ENCODE measurements at regions not wholly inside any gene's neighbourhood (a gene's known extent, or its start where the extent isn't known, plus 50 kb on each side); places are given as distances from the start of the nearest gene placed in this dataset.
"Not testable (repeated sequence)": the region's sequence is repeated elsewhere in the genome, so short reads cannot be mapped to it uniquely, and the experiment has no call there.

GRCh38 chr3:170814822-170815221, 55.2 kb downstream of the RPL22L1 start:
- Mint-ChIP-seq H3K27ac (no peak overlapping the region), H3K36me3 (ENCODE audit: low read depth) (no peaks in the 10 kb centered on the region), H3K4me3 (no peak overlapping the region), H3K4me1 (ENCODE audit: low read depth) (peaks cover 2% of the 10 kb centered on the region), H3K27me3 (ENCODE audit: low read depth) (no peaks in the 10 kb centered on the region), H3K9me3 (ENCODE audit: insufficient read depth) (no peaks in the 10 kb centered on the region)
- no peak for DNase-seq
- no peak for ATAC-seq
- POLR2A ChIA-PET = no interaction called here
- CTCF ChIA-PET = interaction anchor here (7.2 kb wide), 1 partner anchor 400 kb away, joined by 138 read pairs; the partner anchor contains the start of gene CLDN11

- CTCF ChIA-PET = interaction anchor here (1.2 to 7.2 kb wide), 3 partner anchors 14 to 399 kb away, joined by 3 to 138 read pairs (median 10); partner anchors contain the start of genes CLDN11 and RPL22L1
- Mint-ChIP-seq H3K4me1 (ENCODE audit: low read depth) (peaks cover 2% of the 10 kb centered on the region), H3K27me3 (ENCODE audit: low read depth) (no peaks in the 10 kb centered on the region), H3K27ac (no peak overlapping the region), H3K4me3 (no peak overlapping the region), H3K36me3 (ENCODE audit: low read depth) (no peaks in the 10 kb centered on the region), H3K9me3 (ENCODE audit: insufficient read depth) (no peaks in the 10 kb centered on the region)
- no peak for DNase-seq
- POLR2A ChIA-PET = no interaction called here
- no peak for ATAC-seq
These were observed 56.7 kb downstream of the RPL22L1 start for GRCh38 chr3:170813266-170813665.

GRCh38 chr3:170811928-170812591, 57.9 kb downstream of the RPL22L1 start:
- Mint-ChIP-seq H3K9me3 (ENCODE audit: insufficient read depth) (no peaks in the 10 kb centered on the region), H3K4me1 (ENCODE audit: low read depth) (peaks cover 2% of the 10 kb centered on the region), H3K36me3 (ENCODE audit: low read depth) (no peaks in the 10 kb centered on the region), H3K4me3 (no peak overlapping the region), H3K27me3 (ENCODE audit: low read depth) (peaks cover 3% of the 10 kb centered on the region), H3K27ac (no peak overlapping the region)
- ChIA-PET CTCF (interaction anchor here (0.6 to 7.2 kb wide), 37 partner anchors 9 to 1049 kb away, joined by 3 to 138 read pairs (median 4); partner anchors contain the start of genes CLDN11, RPL22L1 and SKIL), POLR2A (interaction anchor here (1.5 kb wide), 1 partner anchor 57 kb away, joined by 4 read pairs; the partner anchor contains the start of gene RPL22L1)
- DNase-seq (peak; percentile 79), ATAC-seq (peak; percentile 79)

GRCh38 chr3:170811515-170811914, 58.5 kb downstream of the RPL22L1 start:
- POLR2A ChIA-PET = interaction anchor here (1.5 kb wide), 1 partner anchor 58 kb away, joined by 4 read pairs; the partner anchor contains the start of gene RPL22L1
- no peak for ATAC-seq
- Mint-ChIP-seq H3K9me3 (ENCODE audit: insufficient read depth) (no peaks in the 10 kb centered on the region), H3K27ac (no peak overlapping the region), H3K27me3 (ENCODE audit: low read depth) (peaks cover 3% of the 10 kb centered on the region), H3K4me1 (ENCODE audit: low read depth) (peaks cover 2% of the 10 kb centered on the region), H3K4me3 (no peak overlapping the region), H3K36me3 (ENCODE audit: low read depth) (no peaks in the 10 kb centered on the region)
- DNase-seq = no peak
- CTCF ChIA-PET = interaction anchor here (0.6 to 7.2 kb wide), 36 partner anchors 9 to 1048 kb away, joined by 3 to 138 read pairs (median 4); partner anchors contain the start of genes CLDN11, RPL22L1 and SKIL

GRCh38 chr3:170809975-170810357, 60.0 kb downstream of the RPL22L1 start:
- no peak for ATAC-seq
- no peak overlapping the region for H3K27ac Mint-ChIP-seq

GRCh38 chr3:170809007-170809974, 60.7 kb downstream of the RPL22L1 start:
- no peak overlapping the region for H3K27ac Mint-ChIP-seq
- H3K4me1 Mint-ChIP-seq (ENCODE audit: low read depth) = peaks cover 2% of the 10 kb centered on the region
- DNase-seq (no peak), ATAC-seq (no peak)
- CTCF ChIA-PET = interaction anchor here (1.1 to 7.2 kb wide), 2 partner anchors 10 to 395 kb away, joined by 3 to 138 read pairs; partner anchors contain the start of gene CLDN11
- no peak overlapping the region for H3K4me3 Mint-ChIP-seq
- POLR2A ChIA-PET = no interaction called here
- H3K9me3 Mint-ChIP-seq (ENCODE audit: insufficient read depth) = no peaks in the 10 kb centered on the region
- peaks cover 11% of the 10 kb centered on the region for H3K27me3 Mint-ChIP-seq (ENCODE audit: low read depth)
- H3K36me3 Mint-ChIP-seq (ENCODE audit: low read depth) = no peaks in the 10 kb centered on the region

More at GRCh38 chr3:170809975-170810357, 60.0 kb downstream of the RPL22L1 start:
- ChIA-PET POLR2A (no interaction called here), CTCF (interaction anchor here (7.2 kb wide), 1 partner anchor 395 kb away, joined by 138 read pairs; the partner anchor contains the start of gene CLDN11)
- Mint-ChIP-seq H3K4me3 (no peak overlapping the region), H3K9me3 (ENCODE audit: insufficient read depth) (no peaks in the 10 kb centered on the region), H3K4me1 (ENCODE audit: low read depth) (peaks cover 2% of the 10 kb centered on the region), H3K36me3 (ENCODE audit: low read depth) (no peaks in the 10 kb centered on the region), H3K27me3 (ENCODE audit: low read depth) (peaks cover 5% of the 10 kb centered on the region)
- DNase-seq = no peak

GRCh38 chr3:170808041-170808440, 62.0 kb downstream of the RPL22L1 start:
- Mint-ChIP-seq H3K4me1 (ENCODE audit: low read depth) (peaks cover 2% of the 10 kb centered on the region), H3K27ac (no peak overlapping the region), H3K9me3 (ENCODE audit: insufficient read depth) (no peaks in the 10 kb centered on the region), H3K4me3 (no peak overlapping the region), H3K36me3 (ENCODE audit: low read depth) (no peaks in the 10 kb centered on the region), H3K27me3 (ENCODE audit: low read depth) (peaks cover 18% of the 10 kb centered on the region)
- ATAC-seq (no peak), DNase-seq (no peak)
- ChIA-PET CTCF (no interaction called here), POLR2A (no interaction called here)

- CTCF ChIA-PET = interaction anchor here (0.5 kb wide), 1 partner anchor 211 kb away, joined by 3 read pairs; no protein-coding TSS in a partner anchor
- POLR2A ChIA-PET = no interaction called here
- H3K4me3 Mint-ChIP-seq = no peak overlapping the region
- no peaks in the 10 kb centered on the region for H3K36me3 Mint-ChIP-seq (ENCODE audit: low read depth)
- ATAC-seq (no peak), DNase-seq (no peak)
- no peak overlapping the region for H3K27ac Mint-ChIP-seq
- no peaks in the 10 kb centered on the region for H3K9me3 Mint-ChIP-seq (ENCODE audit: insufficient read depth)
- peaks cover 24% of the 10 kb centered on the region for H3K27me3 Mint-ChIP-seq (ENCODE audit: low read depth)
- no peaks in the 10 kb centered on the region for H3K4me1 Mint-ChIP-seq (ENCODE audit: low read depth)
These were observed 63.3 kb downstream of the RPL22L1 start for GRCh38 chr3:170806676-170807075.

GRCh38 chr3:170806141-170806540, 63.9 kb downstream of the RPL22L1 start:
- Mint-ChIP-seq H3K4me1 (ENCODE audit: low read depth) (no peaks in the 10 kb centered on the region), H3K27me3 (ENCODE audit: low read depth) (peaks cover 26% of the 10 kb centered on the region)

GRCh38 chr3:170805296-170805695, 64.7 kb downstream of the RPL22L1 start:
- H3K4me1 Mint-ChIP-seq (ENCODE audit: low read depth); H3K27ac Mint-ChIP-seq; CTCF ChIA-PET; H3K36me3 Mint-ChIP-seq (ENCODE audit: low read depth); POLR2A ChIA-PET; ATAC-seq; H3K9me3 Mint-ChIP-seq (ENCODE audit: insufficient read depth); DNase-seq; H3K4me3 Mint-ChIP-seq: not testable (repeated sequence)
- peaks cover 26% of the 10 kb centered on the region for H3K27me3 Mint-ChIP-seq (ENCODE audit: low read depth)

More at GRCh38 chr3:170806141-170806540, 63.9 kb downstream of the RPL22L1 start:
- Mint-ChIP-seq H3K4me3 (no peak overlapping the region), H3K9me3 (ENCODE audit: insufficient read depth) (no peaks in the 10 kb centered on the region), H3K36me3 (ENCODE audit: low read depth) (no peaks in the 10 kb centered on the region), H3K27ac (no peak overlapping the region)
- CTCF ChIA-PET = no interaction called here
- ATAC-seq = no peak
- POLR2A ChIA-PET = no interaction called here
- DNase-seq = no peak

- H3K4me3 Mint-ChIP-seq; CTCF ChIA-PET; H3K36me3 Mint-ChIP-seq (ENCODE audit: low read depth): not testable (repeated sequence)
These were observed 65.4 kb downstream of the RPL22L1 start for GRCh38 chr3:170804634-170805033.

More at GRCh38 chr3:170804634-170805033, 65.4 kb downstream of the RPL22L1 start:
- H3K9me3 Mint-ChIP-seq (ENCODE audit: insufficient read depth); POLR2A ChIA-PET; H3K4me1 Mint-ChIP-seq (ENCODE audit: low read depth); DNase-seq; ATAC-seq; H3K27ac Mint-ChIP-seq: not testable (repeated sequence)
- peaks cover 30% of the 10 kb centered on the region for H3K27me3 Mint-ChIP-seq (ENCODE audit: low read depth)

Measured in activated CD8-positive, alpha-beta T cell treated with anti-CD3 and anti-CD28 coated beads, Interleukin-2, amount 10 ng/mL, durations not matched to agents 7 days and 5 days (primary cell).